HUDEP-2 (cell line): ENCODE measurements at regions not wholly inside any gene's neighbourhood (a gene's known extent, or its start where the extent isn't known, plus 50 kb on each side); places are given as distances from the start of the nearest gene placed in this dataset.
"Not testable (repeated sequence)": the region's sequence is repeated elsewhere in the genome, so short reads cannot be mapped to it uniquely, and the experiment has no call there.

Source experiments
- DNase-seq, 76 experiments: peaks; one replicate each; lab custom pipeline; 2025; ENCODE audit not compliant: unreplicated experiment in 76 of 76; lab: John Stamatoyannopoulos, UW

DNA sequence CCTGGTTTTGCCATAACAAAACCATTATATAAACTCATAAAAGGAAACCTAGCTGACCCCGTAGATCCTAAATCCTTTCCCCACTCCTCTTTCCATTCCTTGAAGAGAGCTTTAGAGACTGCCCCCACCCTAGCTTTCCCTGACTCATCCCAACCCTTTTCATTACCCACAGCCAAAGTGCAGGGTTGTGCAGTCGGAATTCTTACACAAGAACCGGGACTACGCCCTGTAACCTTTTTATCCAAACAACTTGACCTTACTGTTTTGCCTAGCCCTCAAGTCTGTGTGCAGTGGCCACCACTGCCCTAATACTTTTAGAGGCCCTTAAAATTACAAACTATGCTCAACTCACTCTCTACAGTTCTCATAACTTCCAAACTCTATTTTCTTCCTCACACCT is 116.0 kb upstream of the PTPN13 start:
- DNase-seq, result not testable (repeated sequence)

DNA sequence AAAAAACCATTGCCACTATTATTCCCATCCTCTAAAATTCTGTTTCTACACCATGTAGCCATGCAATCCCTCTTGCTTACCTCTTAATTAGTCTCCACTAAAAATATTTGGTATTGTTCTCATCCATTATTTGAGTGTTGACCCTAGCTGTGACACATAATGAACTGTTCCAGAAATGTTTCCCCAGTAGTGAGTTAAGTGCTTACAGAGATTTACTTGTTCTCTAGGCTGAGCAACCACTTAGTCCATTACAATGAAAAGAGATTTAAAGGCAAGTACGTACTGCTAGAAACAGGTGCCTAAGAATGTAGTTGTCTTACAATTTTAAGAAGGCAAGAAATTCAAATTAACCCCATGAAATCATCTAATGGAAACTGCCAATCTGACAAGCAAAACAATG is 112.7 kb upstream of the PTPN13 start:
- DNase-seq, result no peak

DNA sequence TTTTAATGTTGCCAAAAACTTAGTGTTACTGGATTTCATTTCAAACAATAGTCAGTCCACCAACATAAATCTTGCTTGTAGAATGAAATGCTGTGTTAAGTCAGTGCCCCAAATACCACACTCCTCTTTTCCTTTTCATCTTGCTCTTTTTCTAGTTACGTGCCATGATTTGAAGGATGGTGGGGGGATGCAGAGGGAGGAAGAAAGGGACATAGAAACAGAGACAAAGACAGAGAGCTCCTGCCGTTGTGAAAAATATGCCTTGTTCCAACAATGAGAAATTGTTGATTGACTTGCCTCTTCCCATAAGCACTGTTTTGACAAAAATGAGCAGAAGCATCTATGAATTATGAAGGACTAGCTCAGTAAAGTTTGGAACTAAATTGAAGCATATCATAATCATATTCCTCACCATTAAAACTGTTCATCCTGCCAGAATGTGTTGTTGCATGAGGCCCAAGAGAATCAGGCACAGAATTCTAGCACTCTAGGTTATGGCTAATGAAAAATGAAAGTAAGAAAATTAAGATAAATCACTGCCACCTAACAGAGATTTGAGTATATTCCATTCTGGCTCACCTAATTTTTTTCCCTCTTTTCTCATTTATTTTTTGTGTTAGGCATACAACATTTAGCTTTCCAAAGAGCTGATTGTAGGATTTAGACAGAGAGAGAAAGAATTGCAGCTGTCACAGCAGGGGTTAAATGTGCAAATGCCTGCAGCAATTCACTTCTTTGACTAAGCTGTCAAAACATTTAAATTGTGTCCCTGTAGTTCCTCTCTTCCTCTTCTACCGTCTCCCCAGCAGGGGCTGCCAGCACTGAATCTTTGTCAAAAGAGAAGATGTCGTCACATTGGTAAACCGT is 111.6 kb upstream of the PTPN13 start:
- no peak for DNase-seq

DNA sequence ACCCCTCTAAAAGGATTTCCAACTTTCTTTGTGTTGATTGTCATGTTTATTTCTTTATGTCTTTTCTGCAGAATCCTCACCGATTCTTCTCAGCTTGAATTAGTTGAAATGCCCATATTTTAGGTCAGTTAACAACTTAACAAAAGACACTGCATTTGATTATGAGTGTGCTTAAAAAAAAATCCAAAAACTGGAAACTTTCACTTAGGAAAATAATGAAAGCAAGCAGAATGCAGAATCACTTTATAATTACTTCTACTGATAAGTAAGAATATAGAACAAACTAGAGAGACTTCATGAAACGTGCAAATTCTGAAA is 111.0 kb upstream of the PTPN13 start:
- DNase-seq, result no peak

DNA sequence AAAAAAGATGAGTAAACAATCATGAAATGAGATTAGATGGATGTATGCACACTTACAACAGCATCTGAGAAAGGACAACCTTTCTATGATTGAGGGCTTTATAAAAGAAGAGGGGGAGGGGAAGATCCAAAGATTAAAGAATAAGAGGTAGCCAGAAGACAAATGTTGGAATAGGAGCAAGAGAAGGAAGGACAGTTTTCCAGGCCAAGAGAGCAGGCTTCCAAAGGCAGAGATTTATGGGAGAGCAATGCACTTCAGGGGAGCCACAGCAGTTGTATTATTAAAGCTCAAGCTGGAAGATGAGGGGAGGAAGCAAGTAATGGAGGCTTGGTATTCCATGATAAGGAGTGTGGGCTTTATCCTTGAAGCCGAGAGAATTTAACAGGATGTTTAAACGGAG is 110.3 kb upstream of the PTPN13 start:
- no peak for DNase-seq

DNA sequence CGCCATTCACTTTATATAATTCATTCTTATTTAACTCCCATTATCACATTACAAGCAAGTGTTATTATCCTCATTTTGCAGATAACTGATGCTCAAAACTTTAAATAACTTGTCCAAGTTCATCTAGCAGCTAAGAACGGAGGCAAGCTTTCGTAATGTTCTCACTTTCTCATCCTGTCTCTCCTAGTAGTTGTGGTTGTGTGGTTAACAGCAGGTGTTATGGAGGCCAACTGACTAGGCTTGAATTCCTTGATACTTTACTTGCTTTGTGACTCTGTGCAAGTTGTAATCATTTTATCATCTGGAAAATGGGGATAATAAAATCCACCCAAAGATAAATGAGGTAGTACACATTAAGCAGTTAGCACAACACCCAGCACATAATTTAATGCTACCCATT is 109.9 kb upstream of the PTPN13 start:
- no peak for DNase-seq

DNA sequence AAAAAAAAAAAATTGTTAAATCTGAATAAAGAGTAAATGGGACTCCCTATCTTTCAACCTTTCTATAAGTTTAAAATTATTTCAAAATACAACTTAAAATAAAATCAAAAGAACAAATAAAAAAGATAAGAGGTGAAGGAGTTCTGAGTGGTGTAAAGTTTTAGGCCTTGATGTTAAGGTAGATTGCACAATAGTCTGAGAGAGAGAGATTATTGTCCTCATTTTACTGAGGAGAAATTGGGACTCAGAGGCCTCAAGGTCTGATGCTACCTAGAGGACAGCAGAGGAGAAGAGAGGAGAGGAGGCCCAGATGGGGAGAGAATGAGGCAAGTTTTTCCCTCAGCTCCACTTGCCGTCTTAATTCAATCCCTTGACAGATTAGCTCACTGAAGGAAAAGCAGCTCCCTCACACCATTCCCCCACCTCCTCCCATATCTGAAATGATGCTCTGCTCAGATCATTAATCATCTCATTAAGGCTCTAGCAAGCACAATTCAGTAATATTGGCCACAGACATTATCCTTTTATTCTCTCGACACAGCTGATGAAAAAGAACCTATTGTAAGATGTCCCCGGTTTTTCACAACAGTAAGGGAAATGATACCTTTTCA is 106.3 kb upstream of the PTPN13 start:
- no peak for DNase-seq

DNA sequence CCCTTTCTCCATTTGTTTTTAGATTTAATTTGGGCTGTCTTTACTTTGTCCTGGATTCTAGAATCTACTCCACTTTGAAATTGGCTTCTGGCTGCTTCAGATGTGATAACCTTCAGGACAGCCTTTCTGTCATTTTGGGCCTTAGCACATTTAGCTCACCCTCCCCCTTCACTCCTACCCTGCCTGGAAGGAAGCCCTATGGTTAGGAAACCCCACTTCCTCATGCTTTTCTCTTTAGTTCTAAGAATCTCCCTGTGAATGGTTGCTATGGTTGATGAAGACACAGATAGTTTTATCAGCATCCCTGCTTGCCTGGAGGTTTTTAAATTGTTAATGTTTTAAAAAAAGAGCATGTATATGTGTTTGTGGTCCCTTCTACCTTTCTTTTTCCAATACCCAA is 100.7 kb upstream of the PTPN13 start:
- DNase-seq, result no peak

DNA sequence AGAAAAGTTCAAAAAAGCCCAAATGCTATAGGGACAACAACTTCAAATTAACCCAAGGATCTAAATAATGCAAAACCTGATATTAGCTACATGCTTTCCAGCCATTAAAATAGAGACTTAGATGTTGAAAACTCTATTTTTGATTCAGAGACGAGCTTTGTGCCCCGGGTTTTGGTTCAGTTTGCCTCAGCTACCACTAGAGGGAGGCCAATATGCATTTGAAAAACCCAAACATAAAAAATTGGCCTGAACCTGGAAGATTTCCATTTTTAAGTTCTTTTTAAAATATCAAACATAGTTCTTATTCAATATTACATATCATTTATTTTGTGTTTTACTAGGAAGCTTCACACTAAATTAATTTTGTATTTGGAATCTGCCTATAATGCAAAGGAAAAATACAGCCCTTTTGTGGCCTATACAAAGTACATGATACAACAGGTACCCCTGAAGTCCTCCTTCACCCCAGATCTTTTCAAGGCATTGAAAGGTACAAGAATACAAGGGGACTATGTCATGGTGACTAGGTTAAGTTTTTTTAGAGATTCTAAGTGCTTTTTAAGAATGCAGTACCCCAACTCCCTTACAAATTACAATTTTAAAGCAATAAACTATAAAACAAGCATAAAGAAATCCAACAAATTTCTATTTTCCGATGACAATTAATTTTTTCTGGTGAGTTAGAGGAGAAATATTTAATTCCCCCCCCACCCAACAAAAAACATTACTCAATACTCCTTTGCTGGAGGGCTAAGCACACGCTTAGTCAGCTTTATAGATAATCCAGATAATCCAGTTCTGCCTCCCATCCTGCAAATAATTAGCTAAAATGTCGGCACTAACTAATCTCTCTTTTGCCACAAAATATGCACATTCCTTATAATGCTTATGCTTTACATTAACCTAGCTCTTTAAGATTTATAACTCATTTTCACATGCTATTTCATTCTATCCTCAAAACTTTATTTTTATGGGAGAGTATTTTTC is 97.7 kb upstream of the PTPN13 start:
- peak in 20 of 76 experiments; percentile 1 to 53 (median 12) for DNase-seq

DNA sequence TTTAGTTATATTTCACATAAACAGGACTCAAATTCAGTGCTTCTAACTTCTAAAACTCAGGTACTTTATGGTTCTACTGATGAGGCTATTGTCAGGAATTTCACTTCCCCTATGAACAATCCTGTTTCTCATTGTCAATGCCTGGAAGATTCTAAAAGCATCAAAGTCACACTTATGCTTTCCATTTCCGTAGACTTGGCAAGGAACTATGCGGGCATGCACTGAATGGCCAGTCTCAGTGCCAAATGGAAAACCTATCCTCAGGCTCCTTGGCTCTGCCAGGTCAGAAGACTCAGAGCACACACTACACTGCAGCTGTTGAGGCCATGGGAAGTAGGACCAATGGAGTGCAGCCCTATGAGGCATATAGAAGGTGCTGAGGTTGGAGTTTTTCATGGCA is 97.0 kb upstream of the PTPN13 start:
- DNase-seq, result no peak

DNA sequence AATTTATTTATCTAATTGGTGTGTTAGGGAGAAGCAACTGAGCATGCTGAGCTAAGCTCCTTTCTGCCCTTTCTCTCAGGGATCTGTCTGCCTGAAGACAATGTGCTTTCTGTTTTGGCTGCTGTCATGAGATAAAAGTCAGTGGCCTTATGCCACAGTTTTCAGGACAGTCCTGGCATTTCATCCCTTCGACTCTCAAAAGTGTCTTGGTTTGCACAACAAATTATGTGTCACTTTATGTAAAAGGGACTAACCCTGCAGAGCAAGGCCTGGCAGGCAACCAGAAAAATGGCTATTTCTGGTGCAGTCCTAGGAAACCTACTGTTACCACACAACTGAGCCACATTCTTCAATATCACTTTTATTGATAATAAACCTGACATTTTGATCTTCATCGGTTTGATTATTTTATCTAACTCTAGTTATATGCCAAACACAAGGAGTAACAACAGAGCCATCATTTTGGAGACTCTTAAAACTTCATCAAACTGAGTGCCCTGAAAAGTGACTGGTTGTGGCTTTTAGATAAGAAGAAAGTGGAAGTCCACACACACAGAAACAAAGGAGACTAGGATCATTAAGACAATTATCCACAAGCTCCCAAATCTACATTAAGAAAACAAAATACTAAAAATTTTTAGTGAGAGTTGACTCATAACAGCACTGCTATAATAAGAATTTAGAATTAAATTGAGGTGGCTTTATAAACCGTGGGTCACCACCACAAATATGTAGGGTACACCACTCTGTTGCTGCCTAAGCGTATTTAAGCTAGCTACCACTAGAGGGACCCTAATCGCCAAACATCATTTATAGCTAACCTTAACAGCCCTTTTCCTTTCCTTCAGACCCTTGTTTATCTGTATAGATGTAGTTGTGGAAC is 95.9 kb upstream of the PTPN13 start:
- DNase-seq, result peak in 42 of 76 experiments; percentile 1 to 55 (median 16)

DNA sequence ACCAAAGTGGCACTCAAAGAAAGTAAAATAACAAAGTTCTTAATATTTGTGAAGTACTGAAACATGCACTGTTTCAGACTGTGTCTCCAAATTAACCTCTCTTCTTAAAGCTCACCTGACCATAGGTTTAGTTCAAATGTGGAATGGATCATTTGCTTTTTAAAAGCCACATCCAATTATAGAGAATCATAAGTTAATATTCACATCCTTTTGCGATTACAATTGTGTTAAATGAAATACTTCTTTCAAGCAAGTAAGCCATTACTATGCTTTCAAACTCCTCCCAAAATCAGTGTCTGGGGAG is 95.3 kb upstream of the PTPN13 start:
- no peak for DNase-seq

DNA sequence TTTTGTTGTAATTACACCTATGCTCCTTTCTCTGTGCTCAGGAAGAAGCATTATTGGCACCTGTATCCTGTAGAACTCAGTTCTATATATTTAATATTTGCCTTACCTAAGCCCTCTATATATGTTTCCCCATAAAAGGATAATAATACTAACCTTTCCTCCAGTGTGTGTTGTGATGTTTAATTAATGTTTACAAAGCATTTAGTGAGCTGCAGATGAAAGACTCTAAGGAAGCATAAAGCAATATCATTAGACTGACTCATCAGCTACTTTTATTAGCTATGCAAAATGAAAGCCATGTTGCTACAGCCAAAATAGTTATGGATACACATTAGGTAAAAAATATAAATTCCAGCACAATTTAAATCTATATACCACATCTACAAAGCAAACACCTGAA is 93.6 kb upstream of the PTPN13 start:
- DNase-seq, result no peak

DNA sequence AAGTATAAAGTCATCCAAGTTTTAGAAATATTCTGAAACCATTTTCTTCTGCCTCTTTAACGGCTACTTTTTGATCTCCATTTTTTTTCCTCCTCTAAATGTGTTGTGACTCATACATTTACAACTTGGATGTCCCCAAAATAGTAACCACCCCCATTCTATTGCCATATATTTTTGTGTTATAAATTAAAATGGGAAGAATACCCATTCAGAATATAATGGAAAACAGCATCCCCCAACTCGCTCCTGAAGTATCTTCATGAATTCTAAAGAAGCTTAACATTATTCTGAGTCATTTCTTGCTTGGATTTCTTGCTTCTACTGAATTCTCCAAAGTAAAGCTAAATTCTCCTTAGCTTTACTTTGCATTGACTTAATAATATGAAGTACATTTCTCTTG is 92.0 kb upstream of the PTPN13 start:
- DNase-seq, result no peak

DNA sequence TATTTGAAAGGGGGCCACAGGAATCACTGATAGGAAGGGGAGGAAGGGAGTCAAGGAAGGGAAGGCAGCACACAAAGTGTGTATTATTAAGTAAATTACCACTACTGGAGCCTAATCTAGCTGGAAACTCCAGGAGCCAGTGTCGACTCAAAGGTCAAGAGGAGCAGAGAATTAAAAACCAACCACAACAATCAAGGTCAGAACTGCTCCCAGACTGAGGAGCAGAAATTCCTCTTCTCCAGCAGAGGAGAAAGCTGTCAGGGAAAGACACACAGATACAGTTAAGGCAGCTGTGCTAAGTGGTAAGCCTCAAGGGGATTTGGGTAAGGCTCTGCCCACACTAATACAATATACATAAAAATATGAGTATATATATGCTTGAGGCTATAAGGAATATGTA is 87.5 kb upstream of the PTPN13 start:
- DNase-seq, result no peak

DNA sequence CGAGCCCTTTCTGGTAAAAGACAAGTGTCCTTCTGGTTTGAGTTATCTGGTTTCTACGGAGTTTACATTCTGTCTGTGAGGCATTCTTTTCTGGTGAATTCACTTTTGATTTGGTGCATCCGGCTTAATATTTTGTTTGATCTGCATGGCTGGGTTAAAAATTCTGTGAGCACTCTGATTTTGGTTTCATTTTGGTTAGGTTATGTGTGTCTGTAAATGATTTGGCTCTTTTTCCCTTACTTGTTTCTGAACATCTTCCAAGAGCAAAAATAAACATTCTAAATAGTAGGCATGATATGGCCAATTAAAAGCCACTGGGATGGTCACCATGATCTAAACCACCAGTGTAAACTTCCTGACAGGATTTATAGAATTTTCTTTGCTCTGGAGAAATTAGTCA is 85.7 kb upstream of the PTPN13 start:
- no peak for DNase-seq

DNA sequence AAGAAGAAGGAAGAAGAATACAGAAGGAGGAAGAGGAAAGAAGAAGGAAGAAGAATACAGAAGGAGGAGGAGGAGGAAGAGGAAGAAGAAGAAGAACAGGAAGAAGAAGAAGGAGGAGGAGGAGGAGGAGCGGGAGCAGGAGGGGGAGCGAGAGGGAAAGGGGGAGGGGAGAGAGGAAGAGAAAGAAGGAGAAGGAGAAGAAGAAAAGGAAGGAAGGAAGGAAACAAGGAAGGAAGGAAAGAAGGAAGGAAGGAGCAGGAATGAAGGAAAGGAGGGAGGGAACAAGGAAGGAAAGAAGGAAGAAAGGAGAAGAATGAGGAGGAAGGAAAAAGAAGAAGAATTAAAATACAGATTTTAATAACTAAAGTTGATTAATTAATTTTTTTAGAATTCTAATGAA is 82.5 kb upstream of the PTPN13 start:
- DNase-seq, result no peak

DNA sequence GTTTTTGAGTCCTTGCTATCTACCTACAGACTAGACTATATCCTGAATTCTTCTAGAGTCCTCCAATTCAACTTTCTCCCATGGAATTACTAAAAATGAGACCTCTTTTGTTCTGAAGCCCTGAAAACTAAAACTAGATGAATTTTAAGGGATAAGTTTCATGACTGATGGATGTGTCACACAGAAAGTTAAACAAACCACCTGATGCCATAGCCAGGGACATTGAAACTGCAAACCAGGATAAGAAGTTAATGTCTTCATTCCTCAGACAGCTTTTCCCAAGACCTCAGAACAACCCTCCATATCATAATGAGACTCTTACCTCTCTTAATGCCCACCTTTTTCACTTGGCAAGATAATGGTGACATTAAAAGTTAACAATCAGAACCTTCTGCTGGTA is 81.5 kb upstream of the PTPN13 start:
- DNase-seq, result no peak

DNA sequence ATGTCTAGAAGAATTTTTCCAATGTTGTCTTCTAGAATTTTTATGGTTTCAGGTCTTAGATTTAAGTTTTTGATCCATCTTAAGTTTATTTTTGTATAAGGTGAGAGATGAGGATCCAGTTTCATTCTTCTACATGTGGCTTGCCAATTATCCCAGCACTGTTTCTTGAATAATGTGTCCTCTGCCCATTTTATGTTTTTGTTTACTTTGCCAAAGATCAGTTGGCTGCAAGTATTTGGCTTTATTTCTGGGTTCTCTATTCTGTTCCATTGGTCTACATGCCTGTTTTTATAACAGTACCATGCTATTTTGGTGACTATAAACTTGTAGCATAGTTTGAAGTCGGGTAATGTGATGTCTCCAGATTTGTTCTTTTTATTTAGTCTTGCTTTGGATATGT is 78.2 kb upstream of the PTPN13 start:
- DNase-seq, result not testable (repeated sequence)

DNA sequence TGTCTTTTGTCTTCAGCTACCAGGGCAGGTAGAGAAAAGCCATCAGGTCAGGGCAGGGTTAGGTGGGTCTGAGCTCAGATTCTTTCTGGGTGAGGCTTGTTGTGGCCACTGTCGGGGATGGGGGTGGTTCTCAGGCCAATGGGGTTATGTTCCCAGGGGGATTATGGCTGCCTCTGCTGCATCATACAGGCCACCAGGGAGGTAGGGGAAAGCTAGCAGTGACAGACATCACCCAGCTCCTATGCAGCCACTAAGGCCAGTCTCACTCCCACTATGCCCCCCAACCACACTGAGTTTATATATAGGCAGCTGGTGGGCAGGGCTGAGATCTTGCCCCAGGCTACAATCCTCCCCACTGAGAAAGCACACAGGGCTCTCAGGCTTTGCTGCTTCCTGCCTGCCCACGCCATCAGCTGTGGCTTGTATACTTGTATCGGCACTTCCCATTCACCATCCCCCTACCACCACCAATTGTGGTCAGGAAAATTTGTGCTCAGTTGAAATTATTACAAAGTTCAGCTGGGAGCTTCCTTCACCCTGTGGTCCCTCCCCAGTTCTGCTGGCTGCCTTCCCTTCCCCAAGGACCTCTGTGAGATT is 72.6 kb upstream of the PTPN13 start:
- DNase-seq, result no peak
